ENCODE measurements at regions not wholly inside any gene's neighbourhood (a gene's known extent, or its start where the extent isn't known, plus 50 kb on each side); places are given as distances from the start of the nearest gene placed in this dataset.
A peak's percentile ranks its signal among the peaks of the same experiment; 100 is the strongest.
"Not testable (repeated sequence)": the region's sequence is repeated elsewhere in the genome, so short reads cannot be mapped to it uniquely, and the experiment has no call there.

DNA sequence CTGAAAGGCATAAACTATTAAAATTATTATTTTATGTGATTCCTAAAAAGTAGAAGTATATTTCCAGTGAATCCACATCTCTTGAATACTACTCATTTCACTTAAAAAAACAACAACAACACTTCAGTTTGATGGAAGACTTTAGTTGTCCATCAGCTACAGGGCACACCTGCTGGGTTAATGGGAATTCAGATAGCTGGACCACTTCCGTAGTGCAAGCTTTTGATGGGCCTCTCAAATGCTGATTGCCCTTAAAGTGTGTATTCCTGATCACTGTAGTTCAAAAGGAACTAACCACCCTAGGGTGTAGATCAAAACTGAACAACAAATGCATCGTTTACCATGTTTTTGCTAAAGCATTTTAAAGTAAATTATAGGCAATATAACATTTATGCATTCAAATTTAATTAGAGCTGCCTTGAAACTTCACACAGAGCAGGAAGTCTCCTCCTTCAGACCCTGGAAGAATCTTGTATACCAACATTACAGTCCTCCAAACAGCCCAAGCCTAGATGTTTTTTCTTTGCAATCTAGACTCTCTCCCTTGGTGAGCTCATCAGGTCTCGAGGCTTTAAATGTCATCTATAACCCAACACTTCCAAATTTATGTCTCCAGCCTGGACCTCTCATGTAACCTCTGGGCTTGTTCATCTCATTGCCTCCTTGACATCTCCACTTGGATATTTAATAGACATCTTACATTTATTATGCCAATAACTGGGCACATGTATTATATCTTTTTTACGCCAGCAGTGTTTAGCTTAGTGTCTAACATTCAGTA lies 510.1 kb upstream of the SLC39A10 start:
- H3K4me3 ChIP-seq (ENCODE audit: low read length) = no peak overlapping the region
- no peaks in the 10 kb centered on the region for H3K9me3 ChIP-seq (ENCODE audit: control insufficient read depth, low read length)
- intact Hi-C loops (cut with DNase I) = no loop called here
- DNase-seq (no peak), ATAC-seq (no peak)
- H3K27ac ChIP-seq (ENCODE audit: low read length) = no peak overlapping the region
- no peaks in the 10 kb centered on the region for H3K4me1 ChIP-seq (ENCODE audit: control insufficient read depth, insufficient read depth, low read length)
- H3K27me3 ChIP-seq (ENCODE audit: control insufficient read depth, insufficient read depth) = no peaks in the 10 kb centered on the region
- WGBS = 70% methylated on average over 4 of the region's 4 CpGs

- Histone ChIP-seq H3K4me1 (ENCODE audit: control insufficient read depth, insufficient read depth, low read length) (no peaks in the 10 kb centered on the region), H3K9me3 (ENCODE audit: control insufficient read depth, low read length) (no peaks in the 10 kb centered on the region), H3K27ac (ENCODE audit: low read length) (no peak overlapping the region), H3K4me3 (ENCODE audit: low read length) (no peak overlapping the region), H3K27me3 (ENCODE audit: control insufficient read depth, insufficient read depth) (no peaks in the 10 kb centered on the region)
- WGBS = 73% methylated on average over 7 of the region's 7 CpGs
- intact Hi-C loops (cut with DNase I) = no loop called here
- ATAC-seq (no peak), DNase-seq (no peak)
Measured at GRCh38 chr2:195138435-195138834, 518.6 kb upstream of the SLC39A10 start.

GRCh38 chr2:195125889-195126288 lies 531.1 kb upstream of the SLC39A10 start:
- H3K27ac ChIP-seq (ENCODE audit: low read length); DNase-seq; H3K4me3 ChIP-seq (ENCODE audit: low read length); H3K4me1 ChIP-seq (ENCODE audit: control insufficient read depth, insufficient read depth, low read length); H3K27me3 ChIP-seq (ENCODE audit: control insufficient read depth, insufficient read depth); H3K9me3 ChIP-seq (ENCODE audit: control insufficient read depth, low read length); intact Hi-C loops (cut with DNase I): not testable (repeated sequence)
- 92% methylated on average over 3 of the region's 3 CpGs for WGBS
- ATAC-seq = peak in 1 of 2 donors; percentile 26

GRCh38 chr2:195124391-195125079 lies 532.5 kb upstream of the SLC39A10 start:
- H3K27ac ChIP-seq (ENCODE audit: low read length) = no peak overlapping the region
- intact Hi-C loops (cut with DNase I) = no loop called here
- no peak overlapping the region for H3K4me3 ChIP-seq (ENCODE audit: low read length)
- no peaks in the 10 kb centered on the region for H3K27me3 ChIP-seq (ENCODE audit: control insufficient read depth, insufficient read depth)
- no peaks in the 10 kb centered on the region for H3K4me1 ChIP-seq (ENCODE audit: control insufficient read depth, insufficient read depth, low read length)
- no peaks in the 10 kb centered on the region for H3K9me3 ChIP-seq (ENCODE audit: control insufficient read depth, low read length)
- ATAC-seq = no peak
- WGBS = 82% methylated on average over 10 of the region's 10 CpGs
- DNase-seq = peak in 1 of 3 donors; percentile 15

DNA sequence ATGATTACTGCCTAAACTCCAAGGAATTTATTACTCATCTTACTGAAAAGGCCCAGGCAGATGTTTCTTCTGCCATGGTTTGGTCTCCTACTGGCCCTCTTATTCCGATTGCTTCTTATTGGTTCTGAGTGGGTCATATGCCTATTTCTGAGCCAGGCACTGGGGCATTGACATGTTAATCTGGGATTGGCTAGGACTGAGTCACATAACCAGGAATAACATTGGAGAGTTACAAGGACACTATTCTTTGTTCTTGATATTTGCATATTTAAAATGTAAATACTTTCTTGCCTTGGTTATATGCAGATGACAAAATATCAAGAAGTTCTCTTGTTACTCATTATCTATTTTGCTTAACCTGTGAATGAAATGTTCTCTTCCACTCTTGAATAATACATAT lies 534.4 kb upstream of the SLC39A10 start:
- Histone ChIP-seq H3K9me3 (ENCODE audit: control insufficient read depth, low read length) (no peaks in the 10 kb centered on the region), H3K27me3 (ENCODE audit: control insufficient read depth, insufficient read depth) (no peaks in the 10 kb centered on the region), H3K27ac (ENCODE audit: low read length) (no peak overlapping the region), H3K4me1 (ENCODE audit: control insufficient read depth, insufficient read depth, low read length) (no peaks in the 10 kb centered on the region), H3K4me3 (ENCODE audit: low read length) (no peak overlapping the region)
- no peak for ATAC-seq
- WGBS = 76% methylated on average over 1 of the region's 1 CpG
- intact Hi-C loops (cut with DNase I) = no loop called here
- no peak for DNase-seq

DNA sequence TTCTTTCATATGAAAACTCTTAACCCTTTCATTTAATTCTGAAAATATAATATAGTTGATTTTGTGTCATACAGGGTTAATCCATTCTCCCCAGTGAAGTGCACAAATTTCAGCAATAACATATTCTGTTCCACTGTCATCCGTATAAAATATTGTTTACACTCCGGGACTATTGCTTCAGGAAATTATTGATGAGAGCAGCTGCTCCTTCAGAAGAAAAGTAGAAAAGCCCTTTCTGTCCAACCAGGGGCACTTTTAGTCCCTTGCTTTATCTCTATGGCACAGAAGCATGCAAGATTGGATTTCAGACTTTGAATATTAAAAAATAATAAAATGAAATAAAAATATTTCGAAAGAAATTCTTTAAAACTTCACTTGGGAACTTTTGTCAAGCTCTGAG lies 535.7 kb upstream of the SLC39A10 start:
- intact Hi-C loops (cut with DNase I) = no loop called here
- Histone ChIP-seq H3K27me3 (ENCODE audit: control insufficient read depth, insufficient read depth) (no peaks in the 10 kb centered on the region), H3K9me3 (ENCODE audit: control insufficient read depth, low read length) (no peaks in the 10 kb centered on the region), H3K27ac (ENCODE audit: low read length) (no peak overlapping the region), H3K4me1 (ENCODE audit: control insufficient read depth, insufficient read depth, low read length) (no peaks in the 10 kb centered on the region), H3K4me3 (ENCODE audit: low read length) (no peak overlapping the region)
- ATAC-seq = no peak
- DNase-seq = no peak
- WGBS = 74% methylated on average over 3 of the region's 3 CpGs

- Histone ChIP-seq H3K27me3 (ENCODE audit: control insufficient read depth, insufficient read depth) (no peaks in the 10 kb centered on the region), H3K27ac (ENCODE audit: low read length) (no peak overlapping the region), H3K9me3 (ENCODE audit: control insufficient read depth, low read length) (no peaks in the 10 kb centered on the region), H3K4me3 (ENCODE audit: low read length) (no peak overlapping the region), H3K4me1 (ENCODE audit: control insufficient read depth, insufficient read depth, low read length) (no peaks in the 10 kb centered on the region)
- ATAC-seq (no peak), DNase-seq (no peak)
- intact Hi-C loops (cut with DNase I) = no loop called here
Measured at GRCh38 chr2:195119231-195119630, 537.8 kb upstream of the SLC39A10 start.

DNA sequence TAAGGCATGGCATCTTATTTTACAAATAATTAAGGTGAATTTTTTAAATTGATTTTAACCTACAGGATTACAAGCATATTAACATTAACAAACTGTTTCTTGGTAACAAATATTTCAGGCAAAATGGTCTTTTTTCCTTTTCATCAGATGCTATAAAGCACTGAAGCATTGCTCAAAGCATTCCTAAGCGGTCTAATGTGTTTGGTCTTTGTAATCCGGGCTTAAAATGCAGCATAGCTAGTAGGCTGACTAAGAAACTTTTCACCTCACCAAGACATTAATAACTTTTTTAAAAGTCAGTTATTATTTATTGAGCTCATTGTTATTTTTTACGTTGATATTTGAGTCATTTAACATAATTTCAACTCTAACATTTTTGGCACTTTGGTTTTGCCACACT lies 538.8 kb upstream of the SLC39A10 start:
- ATAC-seq (no peak), DNase-seq (no peak)
- no peak overlapping the region for H3K27ac ChIP-seq (ENCODE audit: low read length)
- H3K4me1 ChIP-seq (ENCODE audit: control insufficient read depth, insufficient read depth, low read length) = no peaks in the 10 kb centered on the region
- no peaks in the 10 kb centered on the region for H3K9me3 ChIP-seq (ENCODE audit: control insufficient read depth, low read length)
- intact Hi-C loops (cut with DNase I) = no loop called here
- 83% methylated on average over 3 of the region's 3 CpGs for WGBS
- H3K4me3 ChIP-seq (ENCODE audit: low read length) = no peak overlapping the region
- H3K27me3 ChIP-seq (ENCODE audit: control insufficient read depth, insufficient read depth) = no peaks in the 10 kb centered on the region

DNA sequence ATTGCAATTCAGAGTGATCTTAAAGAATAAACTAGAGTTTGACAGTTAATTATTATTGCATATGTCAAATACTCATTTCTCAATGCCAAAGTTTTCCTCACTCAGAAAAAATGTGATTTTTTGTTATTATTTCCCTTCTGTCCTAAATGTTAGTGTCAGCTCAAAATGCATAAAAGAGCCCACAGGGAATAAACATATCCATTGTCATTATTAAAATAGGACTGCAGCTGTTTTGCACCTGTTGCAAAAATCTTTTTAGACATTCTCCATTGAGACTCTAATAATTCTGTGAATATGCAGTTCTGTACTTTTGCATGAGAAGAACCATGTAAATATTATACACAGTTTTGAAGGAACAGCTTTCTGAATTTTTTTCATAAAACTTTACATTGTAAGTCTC lies 540.0 kb upstream of the SLC39A10 start:
- H3K4me1 ChIP-seq (ENCODE audit: control insufficient read depth, insufficient read depth, low read length) = no peaks in the 10 kb centered on the region
- no peaks in the 10 kb centered on the region for H3K27me3 ChIP-seq (ENCODE audit: control insufficient read depth, insufficient read depth)
- ATAC-seq (no peak), DNase-seq (no peak)
- no peak overlapping the region for H3K27ac ChIP-seq (ENCODE audit: low read length)
- H3K4me3 ChIP-seq (ENCODE audit: low read length) = no peak overlapping the region
- intact Hi-C loops (cut with DNase I) = no loop called here
- H3K9me3 ChIP-seq (ENCODE audit: control insufficient read depth, low read length) = no peaks in the 10 kb centered on the region

DNA sequence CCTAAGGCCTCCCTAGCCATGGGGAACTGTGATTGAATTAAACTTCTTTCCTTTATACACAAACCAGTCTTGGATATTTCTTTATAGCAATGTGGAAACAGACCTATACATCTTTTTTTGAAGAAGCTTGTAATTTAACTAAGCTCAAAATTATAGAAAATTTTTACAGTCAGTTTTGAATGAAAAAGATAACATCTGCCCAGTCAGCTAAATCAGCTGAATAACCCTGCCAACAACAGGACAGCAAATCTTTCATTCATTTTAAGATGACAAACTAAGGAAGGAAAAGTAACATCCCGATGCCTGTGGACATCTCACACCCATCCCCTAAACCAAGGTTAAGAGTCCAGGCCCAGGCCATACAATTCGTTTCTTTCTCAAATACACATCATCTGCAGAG lies 541.3 kb upstream of the SLC39A10 start:
- ATAC-seq (no peak), DNase-seq (no peak)
- WGBS = 35% methylated on average over 2 of the region's 2 CpGs
- Histone ChIP-seq H3K27ac (ENCODE audit: low read length) (no peak overlapping the region), H3K4me1 (ENCODE audit: control insufficient read depth, insufficient read depth, low read length) (no peaks in the 10 kb centered on the region), H3K4me3 (ENCODE audit: low read length) (no peak overlapping the region), H3K27me3 (ENCODE audit: control insufficient read depth, insufficient read depth) (no peaks in the 10 kb centered on the region), H3K9me3 (ENCODE audit: control insufficient read depth, low read length) (no peaks in the 10 kb centered on the region)
- intact Hi-C loops (cut with DNase I) = no loop called here

DNA sequence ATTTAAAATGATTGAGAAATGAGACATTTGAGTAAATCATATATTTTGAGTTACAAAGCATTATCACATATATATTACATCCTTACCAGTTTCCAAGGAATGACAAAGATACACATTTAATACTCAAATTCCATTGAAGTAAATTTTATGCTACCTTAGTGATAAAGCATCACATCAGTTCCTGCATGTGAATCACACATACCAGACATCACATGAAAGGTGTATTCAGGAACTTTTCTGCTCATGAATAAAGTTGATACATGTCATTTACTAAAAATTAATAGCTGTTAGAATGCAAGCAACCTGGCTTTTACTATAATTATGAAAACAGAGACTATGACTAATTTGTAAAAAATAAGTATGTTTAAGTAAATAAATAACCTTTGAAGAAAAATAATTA lies 548.8 kb upstream of the SLC39A10 start:
- no peak for ATAC-seq
- H3K9me3 ChIP-seq (ENCODE audit: control insufficient read depth, low read length) = no peaks in the 10 kb centered on the region
- DNase-seq = no peak
- no peaks in the 10 kb centered on the region for H3K4me1 ChIP-seq (ENCODE audit: control insufficient read depth, insufficient read depth, low read length)
- intact Hi-C loops (cut with DNase I) = no loop called here
- no peak overlapping the region for H3K27ac ChIP-seq (ENCODE audit: low read length)
- no peak overlapping the region for H3K4me3 ChIP-seq (ENCODE audit: low read length)
- no peaks in the 10 kb centered on the region for H3K27me3 ChIP-seq (ENCODE audit: control insufficient read depth, insufficient read depth)
